ENCODE measurements at regions not wholly inside any gene's neighbourhood (a gene's known extent, or its start where the extent isn't known, plus 50 kb on each side); places are given as distances from the start of the nearest gene placed in this dataset.

- TF ChIP-seq CTCF (IDR thresholded peaks at IDR 0.05; ENCODE audit: low read depth, low read length) = no peak
- H3K4me3 ChIP-seq (replicated peaks in 1 of 2; ENCODE audit: low read depth in 2 of 2, low read length in 2 of 2) = no peak overlapping the region
- DNase-seq (ENCODE audit: low read depth in 2 of 2) = no peak
Measured at GRCh38 chr15:97729270-97729669, 231.2 kb upstream of the ARRDC4 start.

GRCh38 chr15:97730315-97730714 is 230.2 kb upstream of the ARRDC4 start:
- DNase-seq (ENCODE audit: low read depth in 2 of 2) = no peak
- TF ChIP-seq CTCF (IDR thresholded peaks at IDR 0.05; ENCODE audit: low read depth, low read length) = no peak
- no peak overlapping the region for H3K4me3 ChIP-seq (replicated peaks in 1 of 2; ENCODE audit: low read depth in 2 of 2, low read length in 2 of 2)

GRCh38 chr15:97731859-97732258 is 228.6 kb upstream of the ARRDC4 start:
- DNase-seq (ENCODE audit: low read depth in 2 of 2) = no peak
- H3K4me3 ChIP-seq (replicated peaks in 1 of 2; ENCODE audit: low read depth in 2 of 2, low read length in 2 of 2) = no peak overlapping the region
- no peak for TF ChIP-seq CTCF (IDR thresholded peaks at IDR 0.05; ENCODE audit: low read depth, low read length)

- no peak for DNase-seq (ENCODE audit: low read depth in 2 of 2)
Measured at GRCh38 chr15:97733373-97733772, 227.1 kb upstream of the ARRDC4 start.

GRCh38 chr15:97736748-97737147 is 223.8 kb upstream of the ARRDC4 start:
- no peak for DNase-seq (ENCODE audit: low read depth in 2 of 2)
- no peak overlapping the region for H3K4me3 ChIP-seq (replicated peaks in 1 of 2; ENCODE audit: low read depth in 2 of 2, low read length in 2 of 2)
- no peak for TF ChIP-seq CTCF (IDR thresholded peaks at IDR 0.05; ENCODE audit: low read depth, low read length)

More at GRCh38 chr15:97733373-97733772, 227.1 kb upstream of the ARRDC4 start:
- TF ChIP-seq CTCF (IDR thresholded peaks at IDR 0.05; ENCODE audit: low read depth, low read length) = no peak
- H3K4me3 ChIP-seq (replicated peaks in 1 of 2; ENCODE audit: low read depth in 2 of 2, low read length in 2 of 2) = no peak overlapping the region

GRCh38 chr15:97745481-97746071 is 214.9 kb upstream of the ARRDC4 start:
- DNase-seq (ENCODE audit: low read depth in 2 of 2) = peak; percentile 20 to 34
- no peak overlapping the region for H3K4me3 ChIP-seq (replicated peaks in 1 of 2; ENCODE audit: low read depth in 2 of 2, low read length in 2 of 2)
- TF ChIP-seq CTCF (IDR thresholded peaks at IDR 0.05; ENCODE audit: low read depth, low read length) = peak; percentile 66

GRCh38 chr15:97747342-97747741 is 213.2 kb upstream of the ARRDC4 start:
- H3K4me3 ChIP-seq (replicated peaks in 1 of 2; ENCODE audit: low read depth in 2 of 2, low read length in 2 of 2) = no peak overlapping the region
- no peak for TF ChIP-seq CTCF (IDR thresholded peaks at IDR 0.05; ENCODE audit: low read depth, low read length)
- no peak for DNase-seq (ENCODE audit: low read depth in 2 of 2)

Data from cardiac fibroblast (primary cell).